Caco-2 (cell line): ENCODE measurements at regions not wholly inside any gene's neighbourhood (a gene's known extent, or its start where the extent isn't known, plus 50 kb on each side); places are given as distances from the start of the nearest gene placed in this dataset.

ENCODE experiments used
- BruUV-seq: library from RNA; stranded (reverse); fragments of 400-500 nt; replicated peaks from 2 replicates; lab custom pipeline; 2021; lab: Mats Ljungman, UMichigan
- CTCF ChIA-PET: fragments of 300-600 bp; sonication (Branson Sonifier 250); formaldehyde crosslinking; loops from one replicate; lab custom pipeline; 2022; ENCODE audit warnings: antibody characterized with exemption; lab: Charles Lee
- POLR2A ChIA-PET: fragments of 300-600 bp; sonication (Branson Sonifier 250); formaldehyde crosslinking; loops from one replicate; lab custom pipeline; 2022; ENCODE audit warnings: antibody characterized with exemption; lab: Charles Lee
- DNase-seq, 2 experiments: peaks; one replicate each; pipeline versions ENCODE4 v3.0.0 to v3.0.0-alpha.2; 2020 to 2022
- H3K27me3 ChIP-seq: replicated peaks from 2 replicates; pipeline ENCODE4 v1.6.0; 2011; ENCODE audit warnings: low read length; ENCODE audit not compliant: control insufficient read depth, insufficient read depth
- H3K36me3 ChIP-seq: 2 replicates; pipeline ENCODE4 v1.5.1; 2011; ENCODE audit warnings: low read length; ENCODE audit not compliant: control insufficient read depth, insufficient read depth
- H3K4me1 ChIP-seq: fragments of 250-450 bp; sonication (Bioruptor Pico); 2 replicates; pipeline ENCODE4 v1.5.1; 2020; ENCODE audit warnings: mild to moderate bottlenecking
- H3K4me3 ChIP-seq: 2 replicates; pipeline ENCODE4 v1.5.1; 2011; ENCODE audit warnings: low read depth, mild to moderate bottlenecking, control low read depth, low read length
- H3K9me3 ChIP-seq: fragments of 250-450 bp; sonication (Bioruptor Pico); 2 replicates; pipeline ENCODE4 v1.5.1; 2020; ENCODE audit warnings: mild to moderate bottlenecking, moderate library complexity
- H3K27ac Mint-ChIP-seq: one replicate; pipeline ENCODE4 v1.8.0; 2022; ENCODE audit warnings: mixed read lengths; ENCODE audit not compliant: unreplicated experiment
- H3K27me3 Mint-ChIP-seq: one replicate; pipeline ENCODE4 v1.8.0; 2022; ENCODE audit warnings: mixed read lengths; ENCODE audit not compliant: insufficient read depth, unreplicated experiment
- H3K36me3 Mint-ChIP-seq: one replicate; pipeline ENCODE4 v1.8.0; 2022; ENCODE audit warnings: mild to moderate bottlenecking, mixed read lengths; ENCODE audit not compliant: insufficient read depth, unreplicated experiment
- H3K4me1 Mint-ChIP-seq: one replicate; pipeline ENCODE4 v1.8.0; 2022; ENCODE audit warnings: low read depth, mixed read lengths; ENCODE audit not compliant: unreplicated experiment
- H3K4me3 Mint-ChIP-seq: one replicate; pipeline ENCODE4 v1.8.0; 2022; ENCODE audit warnings: mild to moderate bottlenecking, moderate library complexity, mixed read lengths; ENCODE audit not compliant: unreplicated experiment
- H3K9me3 Mint-ChIP-seq: one replicate; pipeline ENCODE4 v1.8.0; 2022; ENCODE audit warnings: mixed read lengths; ENCODE audit not compliant: unreplicated experiment
- CTCF ChIP-seq, 2 experiments: fragments of 200-600 bp in 1 of 2; IDR thresholded peaks; 1 replicate in 1 of 2; 2 replicates in 1 of 2; pipeline versions ENCODE4 v1.5.1 to v1.8.0; 2011 to 2022; ENCODE audit warnings: antibody characterized with exemption in 1 of 2, control low read depth in 1 of 2, inconsistent platforms in 1 of 2, low read depth in 1 of 2, low read length in 1 of 2, mild to moderate bottlenecking in 1 of 2, moderate library complexity in 1 of 2; ENCODE audit not compliant: insufficient read depth in 1 of 2, severe bottlenecking in 1 of 2, unreplicated experiment in 1 of 2
- intact Hi-C: fragments of 100-400 bp; cut with micrococcal nuclease; formaldehyde crosslinking; loops from one replicate; pipeline ENCODE4 v1.10.0; 2022; ENCODE audit not compliant: unreplicated experiment

DNA sequence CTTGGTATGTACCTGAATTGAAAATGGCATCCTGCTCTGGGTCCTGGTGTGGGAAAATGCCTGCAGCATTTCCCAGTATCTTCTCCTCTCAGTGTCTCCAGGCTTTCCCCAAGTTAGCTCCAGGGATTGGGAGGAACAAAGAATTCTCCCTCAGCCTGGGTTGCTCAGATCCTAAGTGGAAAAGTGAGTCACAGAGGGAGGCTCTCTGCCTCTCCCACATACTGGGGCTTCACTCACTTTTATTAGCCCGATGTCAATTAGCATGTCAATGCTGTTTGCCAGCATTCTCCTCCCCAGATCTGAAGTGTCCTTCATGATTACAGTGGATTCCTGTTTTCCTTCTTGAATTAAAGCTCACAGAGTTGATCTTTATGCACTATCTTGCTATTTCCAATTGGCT lies 655.0 kb downstream of the EPHA3 start:
- H3K4me3 ChIP-seq = no peak overlapping the region
- no TSS peak for BruUV-seq
- no peak for DNase-seq
- H3K36me3 ChIP-seq = no peaks in the 10 kb centered on the region
- H3K4me3 Mint-ChIP-seq = no peak overlapping the region
- H3K4me1 Mint-ChIP-seq = no peaks in the 10 kb centered on the region
- ChIA-PET CTCF (no interaction called here), POLR2A (no interaction called here)
- no peaks in the 10 kb centered on the region for H3K36me3 Mint-ChIP-seq
- TF ChIP-seq CTCF (IDR thresholded peaks at IDR 0.05; ENCODE audit: insufficient read depth in 1 of 2, low read depth in 1 of 2, low read length in 1 of 2, severe bottlenecking in 1 of 2, unreplicated experiment in 1 of 2) = no peak
- H3K4me1 ChIP-seq = no peaks in the 10 kb centered on the region
- H3K9me3 Mint-ChIP-seq = no peaks in the 10 kb centered on the region
- no peaks in the 10 kb centered on the region for H3K9me3 ChIP-seq
- no peak overlapping the region for H3K27ac Mint-ChIP-seq
- intact Hi-C loops = no loop called here
- no peaks in the 10 kb centered on the region for H3K27me3 Mint-ChIP-seq
- no peaks in the 10 kb centered on the region for H3K27me3 ChIP-seq

GRCh38 chr3:89783341-89783927 lies 676.0 kb downstream of the EPHA3 start:
- no peaks in the 10 kb centered on the region for H3K9me3 ChIP-seq
- Mint-ChIP-seq H3K9me3 (no peaks in the 10 kb centered on the region), H3K4me1 (no peaks in the 10 kb centered on the region), H3K27me3 (no peaks in the 10 kb centered on the region), H3K36me3 (no peaks in the 10 kb centered on the region), H3K4me3 (no peak overlapping the region), H3K27ac (no peak overlapping the region)
- no peaks in the 10 kb centered on the region for H3K4me1 ChIP-seq
- no peak overlapping the region for H3K4me3 ChIP-seq
- CTCF ChIA-PET = no interaction called here
- no peak for TF ChIP-seq CTCF (IDR thresholded peaks at IDR 0.05; ENCODE audit: insufficient read depth in 1 of 2, low read depth in 1 of 2, low read length in 1 of 2, severe bottlenecking in 1 of 2, unreplicated experiment in 1 of 2)
- no peak for DNase-seq
- BruUV-seq = no TSS peak
- H3K27me3 ChIP-seq = no peaks in the 10 kb centered on the region
- H3K36me3 ChIP-seq = no peaks in the 10 kb centered on the region
- intact Hi-C loops = no loop called here
- POLR2A ChIA-PET = no interaction called here

DNA sequence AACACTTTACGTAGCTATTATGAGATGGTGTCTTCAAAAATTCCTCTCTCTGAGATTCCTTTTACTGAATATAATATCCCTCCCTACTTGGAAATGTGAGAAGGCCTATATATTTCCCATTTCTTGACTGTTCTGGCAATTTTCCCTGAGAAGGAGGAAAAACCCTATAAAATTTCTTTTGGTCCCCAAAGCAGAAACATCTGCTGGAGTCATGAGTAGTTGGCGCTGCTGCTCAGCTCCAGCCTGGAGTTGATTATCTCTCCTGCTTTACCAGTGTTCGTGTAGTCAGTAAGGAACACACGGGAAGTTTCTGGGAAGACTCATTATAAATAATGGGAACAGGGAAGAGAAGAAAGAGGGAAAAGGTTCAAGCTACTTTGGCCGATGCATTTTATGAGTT lies 680.1 kb downstream of the EPHA3 start:
- H3K9me3 ChIP-seq = no peaks in the 10 kb centered on the region
- CTCF ChIA-PET = no interaction called here
- H3K4me1 ChIP-seq = no peaks in the 10 kb centered on the region
- Mint-ChIP-seq H3K36me3 (no peaks in the 10 kb centered on the region), H3K9me3 (no peaks in the 10 kb centered on the region), H3K27me3 (no peaks in the 10 kb centered on the region), H3K27ac (no peak overlapping the region), H3K4me1 (no peaks in the 10 kb centered on the region), H3K4me3 (no peak overlapping the region)
- intact Hi-C loops = no loop called here
- no TSS peak for BruUV-seq
- no peak for TF ChIP-seq CTCF (IDR thresholded peaks at IDR 0.05; ENCODE audit: insufficient read depth in 1 of 2, low read depth in 1 of 2, low read length in 1 of 2, severe bottlenecking in 1 of 2, unreplicated experiment in 1 of 2)
- H3K4me3 ChIP-seq = no peak overlapping the region
- POLR2A ChIA-PET = no interaction called here
- no peak for DNase-seq
- no peaks in the 10 kb centered on the region for H3K27me3 ChIP-seq
- H3K36me3 ChIP-seq = no peaks in the 10 kb centered on the region
